SK-N-MC (cell line): ENCODE measurements at regions not wholly inside any gene's neighbourhood (a gene's known extent, or its start where the extent isn't known, plus 50 kb on each side); places are given as distances from the start of the nearest gene placed in this dataset.

Experiments
- DNase-seq: peaks from one replicate; pipeline ENCODE4 v3.0.0-alpha.2; 2011; ENCODE audit warnings: low read depth, low spot score
- H3K27ac ChIP-seq: fragments of 200-600 bp; sonication (generic); 2 replicates; pipeline ENCODE4 v1.5.1; 2016; ENCODE audit warnings: mixed run types
- H3K36me3 ChIP-seq: fragments of 200-600 bp; sonication (generic); 2 replicates; pipeline ENCODE4 v1.6.1; 2017; ENCODE audit warnings: antibody characterized with exemption, low read length, mixed read lengths; ENCODE audit not compliant: insufficient read depth
- H3K4me3 ChIP-seq: fragments of 200-600 bp; sonication (generic); 2 replicates; pipeline ENCODE4 v1.5.1; 2016
- H3K9ac ChIP-seq: fragments of 200-600 bp; sonication (generic); 2 replicates; pipeline ENCODE4 v1.8.0; 2017; ENCODE audit warnings: mixed run types, mixed read lengths; ENCODE audit not compliant: insufficient read length
- H3K9me3 ChIP-seq: fragments of 200-600 bp; sonication (generic); 2 replicates; pipeline ENCODE4 v1.6.1; 2017; ENCODE audit warnings: low read depth, mild to moderate bottlenecking, antibody characterized with exemption, low read length, moderate library complexity, mixed read lengths
- EZH2 ChIP-seq: fragments of 200-600 bp; sonication (generic); IDR thresholded peaks from one replicate; pipeline ENCODE4 v1.6.1; 2017; ENCODE audit warnings: antibody characterized with exemption
- FOXP2 ChIP-seq: optimal IDR thresholded peaks from 2 replicates; pipeline ENCODE3; 2011; ENCODE audit warnings: mild to moderate bottlenecking, moderate library complexity; ENCODE audit not compliant: insufficient read depth; ENCODE audit errors: extremely low read length, control extremely low read depth
- POLR2AphosphoS5 ChIP-seq: IDR thresholded peaks from 2 replicates; pipeline ENCODE4 v1.6.1; 2012; ENCODE audit warnings: mild to moderate bottlenecking, low read depth, low read length, borderline replicate concordance

DNA sequence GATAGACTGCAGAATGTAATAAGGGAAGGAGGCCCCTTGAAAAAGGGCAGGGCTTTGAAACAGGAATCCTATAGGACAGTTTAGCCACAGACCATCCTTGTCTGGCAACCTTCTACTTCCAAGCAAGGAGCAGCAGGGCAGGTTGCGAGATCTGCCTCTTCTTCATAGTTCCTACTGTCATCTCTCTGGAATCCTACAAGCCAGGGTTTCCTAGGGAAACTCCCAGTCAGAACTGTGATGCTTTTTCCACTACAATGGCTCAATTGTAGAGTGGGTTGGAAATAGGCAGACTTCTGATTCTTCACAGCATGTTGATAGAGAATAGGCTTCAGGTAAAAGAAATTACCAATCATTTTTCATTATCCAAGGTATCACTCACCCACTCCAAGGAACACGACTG, 186.3 kb downstream of the DACT1 start:
- TF ChIP-seq EZH2, result no peak
- Histone ChIP-seq H3K9ac (no peak overlapping the region), H3K4me3 (no peak overlapping the region), H3K36me3 (no peaks in the 10 kb centered on the region), H3K9me3 (no peaks in the 10 kb centered on the region), H3K27ac (no peak overlapping the region)
- no peak for DNase-seq

DNA sequence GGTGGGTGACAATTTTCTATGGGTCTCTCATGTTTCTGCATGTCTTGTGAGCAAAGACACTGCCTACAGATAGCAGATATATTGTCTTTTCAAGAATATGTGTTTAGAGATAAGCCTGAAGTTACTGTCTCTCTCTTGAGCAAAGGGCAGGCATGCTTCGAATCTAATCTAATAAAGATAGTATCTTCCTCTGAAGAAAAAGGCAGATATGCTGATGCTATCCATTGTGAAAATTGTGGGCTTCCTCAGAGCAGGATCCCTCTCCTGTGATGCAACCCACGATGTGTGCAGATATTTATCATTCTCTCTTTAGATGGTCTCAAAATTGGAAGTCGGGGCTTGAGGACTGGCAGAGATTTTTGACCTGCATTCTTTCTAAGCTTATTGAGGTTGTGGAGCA, 187.0 kb downstream of the DACT1 start:
- H3K9ac ChIP-seq, result no peak overlapping the region
- no peaks in the 10 kb centered on the region for H3K9me3 ChIP-seq
- no peak overlapping the region for H3K27ac ChIP-seq
- H3K4me3 ChIP-seq, result no peak overlapping the region
- H3K36me3 ChIP-seq, result no peaks in the 10 kb centered on the region
- DNase-seq, result no peak
- TF ChIP-seq POLR2AphosphoS5 (no peak), EZH2 (no peak), FOXP2 (no peak)

DNA sequence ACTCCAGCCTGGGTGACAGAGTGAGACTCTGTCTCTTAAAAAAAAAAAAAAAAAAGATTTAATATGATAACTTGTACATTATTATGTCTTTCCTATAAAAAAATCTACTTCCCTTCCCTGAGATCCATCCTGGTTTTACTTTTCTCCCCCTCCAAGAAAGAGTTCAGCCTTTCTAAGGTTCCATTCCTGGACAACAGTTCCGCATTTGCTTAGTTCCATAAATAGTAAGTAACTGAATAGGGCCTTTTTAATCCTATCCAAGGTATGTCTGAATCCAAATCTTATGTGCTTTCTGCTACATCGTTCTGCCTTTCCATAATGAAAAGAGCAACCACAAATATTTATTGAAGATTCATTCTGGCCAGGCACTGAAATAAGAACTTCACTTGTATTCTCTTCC, 187.8 kb downstream of the DACT1 start:
- no peak overlapping the region for H3K27ac ChIP-seq
- no peak for TF ChIP-seq POLR2AphosphoS5
- no peaks in the 10 kb centered on the region for H3K36me3 ChIP-seq
- H3K9ac ChIP-seq, result no peak overlapping the region
- DNase-seq, result no peak
- no peaks in the 10 kb centered on the region for H3K9me3 ChIP-seq
- H3K4me3 ChIP-seq, result no peak overlapping the region

DNA sequence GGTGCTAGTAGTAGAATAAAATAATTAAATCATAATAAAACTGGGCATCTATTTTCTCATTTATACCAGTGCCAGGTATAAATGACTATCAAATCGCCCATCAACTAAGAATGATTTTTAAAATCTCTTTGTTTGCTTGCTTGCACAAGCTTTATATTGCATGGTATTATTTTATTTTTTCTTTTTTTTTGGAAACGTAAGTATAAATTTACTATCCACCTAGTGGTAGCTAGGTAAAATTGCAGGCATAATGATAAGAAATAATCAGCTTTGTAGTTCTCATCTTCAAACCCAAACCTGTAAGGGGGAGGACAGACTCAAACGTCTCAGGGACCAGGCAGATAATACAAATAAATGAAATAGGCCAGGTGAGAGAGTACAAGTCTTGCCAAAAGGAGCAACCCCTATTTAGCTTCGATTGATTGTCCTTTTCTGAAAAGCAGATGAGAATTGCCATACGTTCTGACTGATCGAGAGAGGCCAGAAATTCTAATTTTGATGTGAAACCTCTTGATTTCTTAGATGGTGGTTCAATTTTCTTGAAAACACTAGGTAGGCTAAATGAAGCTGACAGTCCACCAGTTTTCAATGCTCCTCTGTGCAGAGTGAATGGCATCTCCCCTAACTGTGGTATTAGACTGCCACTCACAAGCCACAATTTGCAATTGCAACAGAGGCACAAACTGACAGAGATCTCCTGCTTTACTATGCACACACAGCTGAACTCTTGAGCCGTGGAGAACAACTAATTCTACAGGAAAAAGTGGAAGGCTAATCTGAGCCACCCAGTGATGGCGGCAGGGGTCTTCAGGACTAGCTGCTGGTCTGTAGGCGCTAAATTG, 189.3 kb downstream of the DACT1 start:
- no peak overlapping the region for H3K27ac ChIP-seq
- no peak overlapping the region for H3K9ac ChIP-seq
- H3K36me3 ChIP-seq, result no peaks in the 10 kb centered on the region
- TF ChIP-seq EZH2, result no peak
- TF ChIP-seq FOXP2, result no peak
- TF ChIP-seq POLR2AphosphoS5, result no peak
- H3K9me3 ChIP-seq, result no peaks in the 10 kb centered on the region
- no peak for DNase-seq
- no peak overlapping the region for H3K4me3 ChIP-seq

DNA sequence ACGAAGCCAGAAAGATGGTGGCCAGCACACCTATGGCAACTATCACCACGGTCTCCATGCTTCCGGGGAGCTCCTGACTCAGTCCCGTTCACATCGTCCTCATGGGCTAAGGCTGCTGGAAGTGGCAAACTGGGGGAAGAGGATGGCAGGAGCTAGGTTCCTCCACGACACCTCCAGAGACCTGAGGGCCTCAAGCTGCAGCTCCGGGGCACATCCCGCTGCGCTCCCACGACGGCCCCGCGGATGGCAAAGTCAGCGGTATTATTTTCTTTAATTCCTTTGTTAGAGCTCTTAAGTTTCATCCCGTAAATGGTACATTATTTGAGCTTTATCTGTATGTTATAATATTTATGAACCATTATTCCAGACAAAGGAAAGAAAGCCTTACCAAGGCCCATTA, 190.5 kb downstream of the DACT1 start:
- TF ChIP-seq POLR2AphosphoS5, result no peak
- no peak for TF ChIP-seq EZH2
- no peak for TF ChIP-seq FOXP2
- Histone ChIP-seq H3K9ac (no peak overlapping the region), H3K36me3 (no peaks in the 10 kb centered on the region)

DNA sequence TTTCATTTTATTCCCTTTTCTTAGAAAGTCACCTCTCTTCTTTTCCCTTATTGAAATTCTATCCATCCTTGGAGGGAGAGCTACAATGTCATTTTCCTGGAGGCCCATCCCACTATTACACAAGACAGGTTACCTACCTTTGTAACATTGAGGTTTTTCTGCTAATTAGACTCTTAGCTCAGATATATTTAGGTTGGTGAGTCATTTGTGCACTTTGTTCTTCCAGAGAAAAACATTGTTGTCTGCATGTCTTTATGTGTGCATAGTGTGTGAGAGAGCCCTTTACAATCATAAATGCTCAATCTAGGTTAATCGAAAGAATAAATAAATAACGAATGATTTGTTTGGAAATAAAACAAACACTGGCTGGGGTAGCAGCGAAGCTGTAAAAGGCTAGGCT, 191.8 kb downstream of the DACT1 start:
- TF ChIP-seq FOXP2 (no peak), POLR2AphosphoS5 (no peak), EZH2 (no peak)
- no peak overlapping the region for H3K4me3 ChIP-seq
- no peak for DNase-seq
- no peak overlapping the region for H3K9ac ChIP-seq
- H3K9me3 ChIP-seq, result no peaks in the 10 kb centered on the region
- no peak overlapping the region for H3K27ac ChIP-seq
- no peaks in the 10 kb centered on the region for H3K36me3 ChIP-seq

More for the DNA sequence above, 190.5 kb downstream of the DACT1 start:
- no peak overlapping the region for H3K27ac ChIP-seq
- H3K9me3 ChIP-seq, result no peaks in the 10 kb centered on the region
- no peak overlapping the region for H3K4me3 ChIP-seq
- no peak for DNase-seq

DNA sequence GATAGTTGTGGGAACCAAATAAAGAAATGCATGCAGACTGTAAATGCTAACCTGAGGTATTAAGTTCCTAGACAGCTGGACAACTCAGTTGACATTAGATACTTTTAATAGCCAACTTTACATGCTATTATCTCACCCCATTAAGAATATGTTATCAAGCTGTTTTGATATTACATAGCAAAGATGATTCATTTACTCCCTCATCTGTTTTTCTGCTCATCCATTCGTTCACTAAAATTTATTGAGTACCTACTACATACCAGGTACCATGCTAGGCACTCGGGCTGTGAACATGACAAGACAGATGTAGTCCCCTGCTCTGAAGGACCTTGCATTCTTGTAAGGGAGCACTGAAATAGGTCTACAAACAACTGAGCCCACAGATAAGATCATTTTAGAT, 192.4 kb downstream of the DACT1 start:
- no peak for DNase-seq
- Histone ChIP-seq H3K9ac (no peak overlapping the region), H3K27ac (no peak overlapping the region), H3K36me3 (no peaks in the 10 kb centered on the region), H3K9me3 (no peaks in the 10 kb centered on the region), H3K4me3 (no peak overlapping the region)
- TF ChIP-seq POLR2AphosphoS5 (no peak), EZH2 (no peak), FOXP2 (no peak)

DNA sequence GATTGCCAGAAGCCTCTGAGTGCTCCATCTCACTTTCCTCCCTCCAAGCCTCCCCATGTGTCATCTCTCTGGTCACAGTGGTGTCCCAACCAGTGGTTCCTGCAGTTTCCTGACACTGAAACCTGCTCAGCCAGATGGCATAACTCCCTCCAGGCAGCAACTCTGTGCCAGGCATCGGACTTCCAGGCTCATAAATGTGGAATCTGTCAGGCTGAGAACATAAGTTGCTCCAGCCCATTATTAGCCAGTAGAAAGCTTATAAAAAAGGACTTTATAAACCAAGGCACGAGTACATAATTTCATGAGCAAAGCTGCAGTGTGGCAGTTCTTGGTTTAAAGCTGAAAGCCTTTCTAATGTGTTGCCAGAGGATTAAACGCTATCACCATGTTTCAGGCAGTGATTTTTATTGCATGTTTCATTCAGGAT, 194.3 kb downstream of the DACT1 start:
- TF ChIP-seq FOXP2 (no peak), POLR2AphosphoS5 (no peak), EZH2 (no peak)
- no peak for DNase-seq

DNA sequence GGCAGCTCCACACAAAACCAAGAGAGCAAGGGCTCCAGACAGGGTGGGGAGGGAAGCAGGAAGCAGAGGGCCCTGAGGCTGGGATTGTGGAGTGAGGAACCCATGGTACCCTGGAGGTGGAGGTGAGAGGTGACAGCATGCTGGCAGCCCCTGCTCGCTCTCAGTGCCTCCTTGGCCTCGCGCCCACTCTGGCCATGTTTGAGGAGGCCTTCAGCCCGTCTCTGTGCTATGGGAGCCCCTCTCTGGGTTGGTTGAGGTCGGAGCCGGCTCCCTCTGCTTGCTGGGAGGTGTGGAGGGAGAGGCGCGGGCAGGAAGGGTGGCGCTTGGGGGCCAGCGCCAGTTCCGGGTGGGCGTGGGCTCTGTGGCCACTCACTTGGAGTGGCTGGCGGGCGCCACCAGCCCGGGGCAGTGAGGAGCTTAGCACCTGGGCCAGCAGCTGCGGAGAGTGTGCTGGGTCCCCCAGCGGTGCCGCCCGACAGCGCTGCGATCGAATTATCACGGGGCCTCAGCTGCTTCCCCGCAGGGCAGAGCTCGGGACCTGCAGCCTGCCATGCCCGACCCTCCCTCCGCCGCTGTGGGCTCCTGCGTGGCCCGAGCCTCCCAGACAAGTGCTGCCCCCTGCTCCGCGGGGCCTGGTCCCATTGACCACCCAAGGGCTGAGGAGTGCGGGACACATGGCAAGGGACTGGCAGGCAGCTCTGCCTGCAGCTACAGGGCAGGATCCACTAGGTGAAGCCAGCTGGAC, 196.0 kb downstream of the DACT1 start:
- no peaks in the 10 kb centered on the region for H3K9me3 ChIP-seq
- H3K9ac ChIP-seq, result no peak overlapping the region
- TF ChIP-seq FOXP2 (no peak), POLR2AphosphoS5 (no peak), EZH2 (no peak)
- H3K27ac ChIP-seq, result no peak overlapping the region
- DNase-seq, result no peak
- no peaks in the 10 kb centered on the region for H3K36me3 ChIP-seq
- no peak overlapping the region for H3K4me3 ChIP-seq

More for the DNA sequence above, 194.3 kb downstream of the DACT1 start:
- Histone ChIP-seq H3K9ac (no peak overlapping the region), H3K27ac (no peak overlapping the region), H3K36me3 (no peaks in the 10 kb centered on the region), H3K9me3 (no peaks in the 10 kb centered on the region), H3K4me3 (no peak overlapping the region)
